ENCODE measurements at regions not wholly inside any gene's neighbourhood (a gene's known extent, or its start where the extent isn't known, plus 50 kb on each side); places are given as distances from the start of the nearest gene placed in this dataset.

DNA sequence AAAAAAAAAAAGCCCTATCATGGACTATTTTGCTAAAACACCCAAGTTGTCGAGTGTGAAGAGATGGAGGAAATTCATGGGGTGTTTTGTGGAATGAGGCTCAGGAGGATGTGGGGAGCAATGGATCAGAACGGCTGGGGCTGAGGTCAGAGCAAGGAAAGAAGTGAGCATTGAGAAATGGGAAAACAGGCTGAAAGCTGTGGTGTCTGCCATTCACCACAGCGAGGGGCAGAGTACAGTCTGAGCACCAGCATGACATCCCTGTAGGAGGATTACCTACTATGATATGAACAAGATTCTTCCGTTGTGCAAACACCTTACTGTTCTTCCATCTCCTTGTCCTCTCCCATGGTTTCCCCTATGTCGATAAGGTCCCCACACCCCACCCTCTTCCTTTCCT lies 193.1 kb downstream of the TMEM114 start:
- H3K27ac Mint-ChIP-seq (ENCODE audit: unreplicated experiment): no peak overlapping the region
- no peaks in the 10 kb centered on the region for H3K4me1 Mint-ChIP-seq (ENCODE audit: low read depth, unreplicated experiment)
- no peak overlapping the region for H3K4me3 Mint-ChIP-seq (ENCODE audit: unreplicated experiment)
- peaks cover 4% of the 10 kb centered on the region for H3K9me3 Mint-ChIP-seq (ENCODE audit: unreplicated experiment)
- DNase-seq: no peak
- H3K36me3 Mint-ChIP-seq (ENCODE audit: unreplicated experiment): no peaks in the 10 kb centered on the region
- TF ChIP-seq, protein P1, sequence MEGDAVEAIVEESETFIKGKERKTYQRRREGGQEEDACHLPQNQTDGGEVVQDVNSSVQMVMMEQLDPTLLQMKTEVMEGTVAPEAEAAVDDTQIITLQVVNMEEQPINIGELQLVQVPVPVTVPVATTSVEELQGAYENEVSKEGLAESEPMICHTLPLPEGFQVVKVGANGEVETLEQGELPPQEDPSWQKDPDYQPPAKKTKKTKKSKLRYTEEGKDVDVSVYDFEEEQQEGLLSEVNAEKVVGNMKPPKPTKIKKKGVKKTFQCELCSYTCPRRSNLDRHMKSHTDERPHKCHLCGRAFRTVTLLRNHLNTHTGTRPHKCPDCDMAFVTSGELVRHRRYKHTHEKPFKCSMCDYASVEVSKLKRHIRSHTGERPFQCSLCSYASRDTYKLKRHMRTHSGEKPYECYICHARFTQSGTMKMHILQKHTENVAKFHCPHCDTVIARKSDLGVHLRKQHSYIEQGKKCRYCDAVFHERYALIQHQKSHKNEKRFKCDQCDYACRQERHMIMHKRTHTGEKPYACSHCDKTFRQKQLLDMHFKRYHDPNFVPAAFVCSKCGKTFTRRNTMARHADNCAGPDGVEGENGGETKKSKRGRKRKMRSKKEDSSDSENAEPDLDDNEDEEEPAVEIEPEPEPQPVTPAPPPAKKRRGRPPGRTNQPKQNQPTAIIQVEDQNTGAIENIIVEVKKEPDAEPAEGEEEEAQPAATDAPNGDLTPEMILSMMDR (IDR thresholded peaks at IDR 0.05; ENCODE audit: partially characterized antibody, unreplicated experiment): no peak
- peaks cover 5% of the 10 kb centered on the region for H3K27me3 Mint-ChIP-seq (ENCODE audit: unreplicated experiment)

- Mint-ChIP-seq H3K4me1 (ENCODE audit: low read depth, unreplicated experiment) (no peaks in the 10 kb centered on the region), H3K36me3 (ENCODE audit: unreplicated experiment) (no peaks in the 10 kb centered on the region), H3K9me3 (ENCODE audit: unreplicated experiment) (peaks cover 4% of the 10 kb centered on the region), H3K27ac (ENCODE audit: unreplicated experiment) (no peak overlapping the region), H3K27me3 (ENCODE audit: unreplicated experiment) (peaks cover 5% of the 10 kb centered on the region), H3K4me3 (ENCODE audit: unreplicated experiment) (no peak overlapping the region)
- no peak for DNase-seq
- TF ChIP-seq, protein P1 (IDR thresholded peaks at IDR 0.05; ENCODE audit: partially characterized antibody, unreplicated experiment): no peak
These were observed 193.8 kb downstream of the TMEM114 start for GRCh38 chr16:8396463-8396862.

GRCh38 chr16:8391257-8391656 lies 199.1 kb downstream of the TMEM114 start:
- Mint-ChIP-seq H3K4me3 (ENCODE audit: unreplicated experiment) (no peak overlapping the region), H3K4me1 (ENCODE audit: low read depth, unreplicated experiment) (no peaks in the 10 kb centered on the region), H3K27ac (ENCODE audit: unreplicated experiment) (no peak overlapping the region), H3K36me3 (ENCODE audit: unreplicated experiment) (no peaks in the 10 kb centered on the region), H3K9me3 (ENCODE audit: unreplicated experiment) (peaks cover 2% of the 10 kb centered on the region), H3K27me3 (ENCODE audit: unreplicated experiment) (no peaks in the 10 kb centered on the region)
- no peak for DNase-seq
- TF ChIP-seq, protein P1 (IDR thresholded peaks at IDR 0.05; ENCODE audit: partially characterized antibody, unreplicated experiment): no peak

DNA sequence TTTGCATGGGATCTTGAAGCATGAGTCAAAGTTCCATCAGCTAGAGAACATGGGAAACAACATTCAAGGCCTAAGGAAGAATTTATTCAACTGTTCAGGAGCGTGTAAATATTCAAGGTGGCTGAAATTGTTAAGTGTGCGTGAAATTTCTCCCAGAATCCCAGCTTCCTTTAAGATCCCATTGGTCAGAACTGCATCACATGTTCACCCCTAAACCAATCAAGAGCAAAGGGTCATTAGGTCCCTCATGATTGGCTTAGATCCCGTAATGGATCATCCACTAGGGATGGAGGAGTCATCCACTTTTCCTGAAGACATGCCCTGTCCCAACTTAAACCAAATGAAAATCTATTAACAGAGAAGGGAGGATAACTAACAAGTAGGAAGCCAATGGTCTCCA lies 201.6 kb downstream of the TMEM114 start:
- H3K4me1 Mint-ChIP-seq (ENCODE audit: low read depth, unreplicated experiment): no peaks in the 10 kb centered on the region
- H3K4me3 Mint-ChIP-seq (ENCODE audit: unreplicated experiment): no peak overlapping the region
- TF ChIP-seq, protein P1 (IDR thresholded peaks at IDR 0.05; ENCODE audit: partially characterized antibody, unreplicated experiment): no peak
- H3K27me3 Mint-ChIP-seq (ENCODE audit: unreplicated experiment): no peaks in the 10 kb centered on the region
- DNase-seq: no peak
- no peak overlapping the region for H3K27ac Mint-ChIP-seq (ENCODE audit: unreplicated experiment)
- no peaks in the 10 kb centered on the region for H3K36me3 Mint-ChIP-seq (ENCODE audit: unreplicated experiment)
- H3K9me3 Mint-ChIP-seq (ENCODE audit: unreplicated experiment): peaks cover 2% of the 10 kb centered on the region

GRCh38 chr16:8381814-8382213 lies 208.5 kb downstream of the TMEM114 start:
- H3K27ac Mint-ChIP-seq (ENCODE audit: unreplicated experiment): no peak overlapping the region
- H3K27me3 Mint-ChIP-seq (ENCODE audit: unreplicated experiment): no peaks in the 10 kb centered on the region
- no peak for DNase-seq
- TF ChIP-seq, protein P1 (IDR thresholded peaks at IDR 0.05; ENCODE audit: partially characterized antibody, unreplicated experiment): no peak
- no peaks in the 10 kb centered on the region for H3K36me3 Mint-ChIP-seq (ENCODE audit: unreplicated experiment)
- H3K4me1 Mint-ChIP-seq (ENCODE audit: low read depth, unreplicated experiment): no peaks in the 10 kb centered on the region
- no peaks in the 10 kb centered on the region for H3K9me3 Mint-ChIP-seq (ENCODE audit: unreplicated experiment)
- no peak overlapping the region for H3K4me3 Mint-ChIP-seq (ENCODE audit: unreplicated experiment)

Measured in glutamatergic neuron (in vitro differentiated cells).